ENCODE measurements at regions not wholly inside any gene's neighbourhood (a gene's known extent, or its start where the extent isn't known, plus 50 kb on each side); places are given as distances from the start of the nearest gene placed in this dataset.
"Not testable (repeated sequence)": the region's sequence is repeated elsewhere in the genome, so short reads cannot be mapped to it uniquely, and the experiment has no call there.

DNA sequence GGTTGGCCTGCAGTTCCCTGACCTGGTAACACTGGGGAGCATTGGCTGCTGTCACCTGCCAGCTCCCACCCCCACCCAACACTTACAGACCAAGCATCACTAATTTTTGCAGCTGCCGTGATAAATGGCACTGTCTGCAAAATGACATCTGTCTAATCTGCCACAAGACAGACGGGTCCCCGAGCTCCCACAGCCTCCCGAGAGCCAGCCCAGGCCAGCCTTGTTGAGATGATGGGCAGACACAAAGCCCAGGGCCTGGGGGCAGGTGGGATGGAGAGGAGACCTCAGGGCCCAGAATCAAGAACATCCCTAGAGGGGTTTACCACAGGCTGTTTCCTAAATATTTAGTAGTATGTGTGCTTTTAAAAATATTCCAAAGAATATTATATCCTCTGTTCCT lies 203.4 kb downstream of the TBC1D2B start:
- no peak overlapping the region for H3K4me3 ChIP-seq (ENCODE audit: low read length)
- no peak for DNase-seq (ENCODE audit: low read depth)
- TF ChIP-seq, protein P1, sequence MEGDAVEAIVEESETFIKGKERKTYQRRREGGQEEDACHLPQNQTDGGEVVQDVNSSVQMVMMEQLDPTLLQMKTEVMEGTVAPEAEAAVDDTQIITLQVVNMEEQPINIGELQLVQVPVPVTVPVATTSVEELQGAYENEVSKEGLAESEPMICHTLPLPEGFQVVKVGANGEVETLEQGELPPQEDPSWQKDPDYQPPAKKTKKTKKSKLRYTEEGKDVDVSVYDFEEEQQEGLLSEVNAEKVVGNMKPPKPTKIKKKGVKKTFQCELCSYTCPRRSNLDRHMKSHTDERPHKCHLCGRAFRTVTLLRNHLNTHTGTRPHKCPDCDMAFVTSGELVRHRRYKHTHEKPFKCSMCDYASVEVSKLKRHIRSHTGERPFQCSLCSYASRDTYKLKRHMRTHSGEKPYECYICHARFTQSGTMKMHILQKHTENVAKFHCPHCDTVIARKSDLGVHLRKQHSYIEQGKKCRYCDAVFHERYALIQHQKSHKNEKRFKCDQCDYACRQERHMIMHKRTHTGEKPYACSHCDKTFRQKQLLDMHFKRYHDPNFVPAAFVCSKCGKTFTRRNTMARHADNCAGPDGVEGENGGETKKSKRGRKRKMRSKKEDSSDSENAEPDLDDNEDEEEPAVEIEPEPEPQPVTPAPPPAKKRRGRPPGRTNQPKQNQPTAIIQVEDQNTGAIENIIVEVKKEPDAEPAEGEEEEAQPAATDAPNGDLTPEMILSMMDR (conservative IDR thresholded peaks at IDR 0.05; ENCODE audit: low read length), result no peak

DNA sequence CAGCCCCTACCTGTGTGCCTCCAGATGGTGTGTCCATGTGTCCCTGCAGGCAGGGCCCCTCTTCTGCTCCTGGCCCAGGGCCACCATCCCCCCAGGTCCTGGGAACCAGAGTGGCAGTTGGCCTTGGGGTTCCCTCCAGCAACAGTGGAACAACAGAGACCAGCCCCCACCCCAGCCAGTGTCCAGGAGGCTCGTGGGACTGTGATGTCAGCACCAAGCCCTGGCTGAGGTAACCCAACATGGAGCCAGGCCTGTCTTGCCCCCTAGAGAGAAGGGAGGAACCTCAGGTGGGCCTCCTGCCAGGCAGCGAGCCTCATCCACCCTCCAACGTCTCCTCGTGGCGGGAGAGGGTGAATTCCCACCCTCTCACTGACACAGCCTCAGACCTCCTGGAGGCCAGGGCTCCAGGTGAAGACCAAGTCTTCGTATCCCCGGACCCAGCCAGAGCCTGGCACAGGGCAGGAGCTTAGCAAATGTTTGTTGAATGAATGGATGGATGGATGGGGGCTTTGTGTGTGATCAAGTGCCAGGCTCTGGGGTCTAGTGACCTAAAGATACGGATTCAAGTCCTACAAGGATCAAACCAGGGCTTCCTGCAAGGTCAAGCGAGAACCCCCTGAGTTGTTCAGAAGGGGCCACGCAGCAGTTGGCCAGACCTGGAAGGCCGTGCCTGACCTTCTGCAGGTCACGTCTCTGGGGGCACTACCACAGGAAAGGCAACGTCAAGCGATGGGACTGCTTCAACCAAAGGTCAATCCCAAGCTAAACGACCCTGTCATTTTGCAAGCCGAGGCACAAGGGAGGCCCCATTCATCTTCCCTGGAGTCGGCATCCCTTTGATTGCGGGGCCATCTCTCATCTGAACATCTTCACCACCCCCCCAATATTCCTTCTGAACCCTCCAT lies 204.7 kb downstream of the TBC1D2B start:
- DNase-seq (ENCODE audit: low read depth); H3K4me3 ChIP-seq (ENCODE audit: low read length): not testable (repeated sequence)

DNA sequence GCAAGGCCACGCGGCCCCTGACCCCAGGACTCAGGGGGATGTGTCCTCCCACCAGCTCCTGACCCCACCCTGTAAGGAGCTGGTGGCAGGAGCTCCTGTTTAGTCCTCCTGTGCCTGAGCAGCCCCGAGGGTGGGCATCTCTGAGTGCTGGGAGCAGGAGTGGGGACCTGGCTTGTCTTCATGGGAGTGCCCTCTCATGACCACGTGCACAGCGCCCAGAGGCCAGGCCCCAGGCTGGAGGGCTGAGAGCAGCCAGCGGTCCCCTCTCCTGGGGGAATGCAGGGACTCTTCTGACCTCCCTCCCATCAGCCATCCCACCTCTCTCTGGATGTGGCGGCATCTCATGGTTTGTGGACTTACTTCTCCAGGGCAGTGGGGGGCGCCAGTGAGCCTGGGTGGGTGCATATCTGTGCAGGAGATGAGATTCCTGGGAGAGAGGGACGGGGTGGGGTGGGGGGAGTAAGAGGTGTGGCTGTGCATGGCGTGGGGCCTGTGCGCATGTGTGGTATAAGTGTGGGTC lies 205.6 kb downstream of the TBC1D2B start:
- TF ChIP-seq, protein P1 (conservative IDR thresholded peaks at IDR 0.05; ENCODE audit: low read length), result no peak

DNA sequence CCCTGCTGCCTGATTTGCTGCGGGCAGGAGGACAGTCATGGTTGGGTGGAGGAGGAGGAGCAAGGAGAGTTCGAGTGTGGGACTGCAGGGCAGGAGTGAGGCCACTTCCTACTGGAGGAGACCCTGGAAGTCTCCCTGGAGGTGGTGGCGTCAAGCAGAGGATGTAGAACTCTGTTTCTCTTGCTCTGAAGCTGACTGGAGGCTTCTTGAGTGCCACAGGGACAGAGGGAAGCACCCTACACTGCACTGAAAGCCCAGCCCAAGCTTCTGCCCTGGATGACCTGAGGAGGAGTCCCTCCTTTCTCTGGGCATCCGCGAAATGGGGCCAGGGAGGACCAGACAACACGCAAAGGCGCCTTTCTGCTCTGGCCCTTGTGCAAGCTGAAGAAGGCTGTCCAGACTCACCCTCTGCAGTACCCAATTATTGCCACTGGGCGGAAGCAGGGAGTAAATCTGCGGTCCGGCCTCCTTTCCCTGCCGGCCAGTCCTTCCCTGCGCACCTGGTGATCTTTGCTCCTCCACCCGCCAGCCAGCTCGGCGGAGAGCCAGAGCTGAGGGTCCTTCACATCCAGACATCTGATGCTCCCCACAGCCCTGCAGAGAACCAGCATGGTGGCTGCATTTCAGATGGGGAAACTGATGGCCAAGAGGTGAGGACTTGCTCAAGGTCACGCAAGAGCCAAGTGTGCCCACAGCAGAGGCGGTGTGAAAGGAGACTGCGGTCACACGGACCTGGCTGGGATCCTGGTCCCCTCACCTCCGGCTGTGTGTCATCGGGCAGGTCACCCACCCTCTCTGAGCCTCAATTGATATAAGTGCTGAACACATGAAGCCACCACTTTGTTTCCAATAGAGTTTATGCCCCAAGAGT lies 207.1 kb downstream of the TBC1D2B start:
- TF ChIP-seq, protein P1 (conservative IDR thresholded peaks at IDR 0.05; ENCODE audit: low read length), result peak; percentile 78
- peak; percentile 57 for DNase-seq (ENCODE audit: low read depth)
- no peak overlapping the region for H3K4me3 ChIP-seq (ENCODE audit: low read length)

More for the DNA sequence above, 205.6 kb downstream of the TBC1D2B start:
- no peak for DNase-seq (ENCODE audit: low read depth)
- no peak overlapping the region for H3K4me3 ChIP-seq (ENCODE audit: low read length)

DNA sequence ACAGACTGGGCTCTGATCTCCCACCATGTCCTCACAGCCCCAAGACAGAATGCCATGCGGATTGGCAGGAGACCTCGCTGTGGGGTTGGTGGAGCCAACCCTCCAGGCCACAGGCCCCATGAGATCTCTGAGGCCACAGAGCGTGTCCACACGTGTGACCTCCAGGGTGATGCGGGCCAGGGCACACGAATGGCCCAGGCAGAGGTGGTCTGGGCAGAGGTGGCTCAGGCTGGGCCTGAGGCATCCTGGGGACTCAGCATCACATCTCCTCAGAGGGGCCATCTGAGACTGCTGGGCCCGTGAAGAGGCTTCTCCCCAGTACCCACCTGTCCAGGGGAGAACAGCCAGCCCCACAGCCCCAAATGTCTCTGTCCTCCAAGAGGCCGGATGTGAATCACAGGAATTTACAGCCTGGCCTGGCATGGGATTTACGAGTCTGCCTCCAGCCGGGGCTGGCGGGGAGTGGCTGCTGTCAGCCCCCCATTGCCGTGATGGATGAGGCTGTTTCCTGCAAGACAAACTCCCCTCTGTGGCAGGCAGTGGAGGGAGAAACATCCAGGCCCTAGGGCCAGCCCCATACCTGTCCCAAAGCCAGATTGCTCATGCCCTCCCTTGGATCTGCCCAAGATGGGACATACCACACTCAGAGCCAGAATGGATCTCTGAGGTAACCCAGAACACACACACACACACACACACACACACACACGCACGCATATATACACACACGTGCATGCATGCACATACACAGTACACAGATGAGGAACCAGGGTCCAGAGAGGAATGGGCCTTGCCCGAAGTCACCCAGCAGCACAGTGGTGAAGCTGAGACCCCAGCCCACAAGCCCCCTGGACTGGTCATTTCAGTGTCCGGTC lies 208.3 kb downstream of the TBC1D2B start:
- H3K4me3 ChIP-seq (ENCODE audit: low read length), result no peak overlapping the region
- DNase-seq (ENCODE audit: low read depth), result peak; percentile 35
- TF ChIP-seq, protein P1 (conservative IDR thresholded peaks at IDR 0.05; ENCODE audit: low read length), result no peak

DNA sequence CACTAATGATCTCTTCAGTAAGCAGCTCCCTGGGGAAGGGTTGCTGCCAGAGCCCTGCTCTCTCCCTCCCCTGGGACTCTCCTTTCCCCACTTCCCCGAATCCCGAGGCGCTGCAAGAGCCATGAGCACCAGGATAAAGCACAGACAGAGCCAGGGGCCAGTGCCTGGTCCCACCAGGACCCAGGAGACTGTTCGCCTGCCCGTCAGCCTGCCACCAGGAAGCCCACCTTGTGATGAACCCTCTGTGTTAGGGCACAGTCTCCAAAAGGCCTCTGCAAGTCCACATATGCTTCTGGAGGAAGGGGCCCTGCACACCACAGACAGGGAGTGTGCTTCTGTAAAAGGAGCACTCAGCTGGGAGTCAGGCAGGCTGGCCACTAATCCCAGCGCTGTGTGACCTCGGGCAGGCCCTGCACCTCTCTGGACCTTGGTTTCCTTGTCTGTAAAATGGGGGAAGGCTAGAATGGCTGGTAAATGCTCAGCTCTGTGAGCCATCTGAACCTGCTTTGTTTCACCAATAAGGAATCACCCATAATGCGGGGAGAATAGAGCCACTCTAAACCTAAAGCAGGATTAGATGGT lies 209.4 kb downstream of the TBC1D2B start:
- not testable (repeated sequence) for DNase-seq (ENCODE audit: low read depth); H3K4me3 ChIP-seq (ENCODE audit: low read length)

DNA sequence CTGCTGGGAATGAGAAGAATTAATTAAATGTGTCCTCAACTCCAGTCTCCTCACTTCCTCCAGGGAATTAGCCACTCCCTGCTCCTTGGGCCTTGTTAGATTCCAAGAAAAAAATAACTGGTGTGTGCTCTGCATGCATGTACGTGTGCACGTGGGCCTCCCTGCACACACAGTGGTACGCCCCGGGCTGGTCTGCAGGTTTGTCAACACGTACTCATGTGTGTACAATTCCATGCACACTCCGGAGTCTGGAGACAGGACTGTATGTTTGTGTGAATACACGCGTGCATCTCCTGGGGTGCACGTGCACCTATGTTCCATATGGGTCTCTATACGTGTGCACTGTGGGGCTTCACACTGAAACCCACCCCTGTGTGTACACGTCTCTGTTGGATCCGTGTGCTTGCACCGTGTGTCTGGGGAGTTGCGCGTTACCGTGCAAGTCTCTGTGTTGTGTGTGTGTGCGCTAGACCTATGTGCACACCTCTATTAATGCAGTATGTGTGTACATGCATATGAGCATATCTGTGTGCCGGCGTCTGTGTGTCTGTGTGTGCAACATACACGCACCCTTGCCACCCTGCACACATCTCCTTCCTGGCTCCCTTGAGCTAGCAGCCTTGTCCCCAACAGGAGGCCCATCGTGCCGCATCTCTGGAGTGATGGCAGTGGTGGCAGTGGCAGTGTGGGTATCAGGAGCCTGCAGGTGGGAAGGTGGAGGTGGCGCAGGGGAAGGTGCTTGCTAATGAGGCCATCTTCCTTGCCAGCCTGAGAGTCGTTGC lies 210.1 kb downstream of the TBC1D2B start:
- TF ChIP-seq, protein P1 (conservative IDR thresholded peaks at IDR 0.05; ENCODE audit: low read length), result no peak
- no peak for DNase-seq (ENCODE audit: low read depth)
- no peak overlapping the region for H3K4me3 ChIP-seq (ENCODE audit: low read length)
